Smooth muscle cell (in vitro differentiated cells): ENCODE measurements at regions not wholly inside any gene's neighbourhood (a gene's known extent, or its start where the extent isn't known, plus 50 kb on each side); places are given as distances from the start of the nearest gene placed in this dataset.

ENCODE experiments used
- DNase-seq: peaks from one replicate; lab custom pipeline; 2025; ENCODE audit not compliant: unreplicated experiment; lab: John Stamatoyannopoulos, UW
- H2AFZ ChIP-seq: fragments of 200-600 bp; sonication (generic); 2 replicates; pipeline ENCODE4 v1.6.0; 2016; ENCODE audit warnings: antibody characterized with exemption, low read depth, mild to moderate bottlenecking
- H3F3A ChIP-seq: fragments of 200-600 bp; sonication (generic); 2 replicates; pipeline ENCODE4 v1.6.0; 2017; ENCODE audit warnings: antibody characterized with exemption, low read depth
- H3K27ac ChIP-seq: fragments of 200-600 bp; sonication (generic); 2 replicates; pipeline ENCODE4 v1.5.1; 2016; ENCODE audit warnings: low read depth, mild to moderate bottlenecking
- H3K27me3 ChIP-seq: fragments of 200-600 bp; sonication (generic); 2 replicates; pipeline ENCODE4 v1.6.1; 2016; ENCODE audit warnings: low read depth, mild to moderate bottlenecking
- H3K36me3 ChIP-seq: fragments of 200-600 bp; sonication (generic); 2 replicates; pipeline ENCODE4 v1.5.1; 2016; ENCODE audit warnings: low read depth
- H3K4me1 ChIP-seq: fragments of 200-600 bp; sonication (generic); 2 replicates; pipeline ENCODE4 v1.5.1; 2016; ENCODE audit warnings: low read depth
- H3K4me2 ChIP-seq: fragments of 200-600 bp; sonication (generic); 2 replicates; pipeline ENCODE4 v1.6.0; 2016; ENCODE audit warnings: mild to moderate bottlenecking
- H3K4me3 ChIP-seq: fragments of 200-600 bp; sonication (generic); 2 replicates; pipeline ENCODE4 v1.5.1; 2016; ENCODE audit warnings: mild to moderate bottlenecking
- H3K79me2 ChIP-seq: fragments of 200-600 bp; sonication (generic); 2 replicates; pipeline ENCODE4 v1.6.0; 2016; ENCODE audit warnings: low read depth, mild to moderate bottlenecking
- H3K9ac ChIP-seq: fragments of 200-600 bp; sonication (generic); 2 replicates; pipeline ENCODE4 v1.6.0; 2016; ENCODE audit warnings: low read depth
- H3K9me3 ChIP-seq: fragments of 200-600 bp; sonication (generic); replicated peaks from 2 replicates; pipeline ENCODE4 v1.5.1; 2016; ENCODE audit warnings: low read depth
- H4K20me1 ChIP-seq: fragments of 200-600 bp; sonication (generic); 2 replicates; pipeline ENCODE4 v1.6.0; 2016; ENCODE audit warnings: low read depth
- CTCF ChIP-seq: fragments of 200-600 bp; sonication (generic); IDR thresholded peaks from 2 replicates; pipeline ENCODE4 v1.5.1; 2017; ENCODE audit warnings: borderline replicate concordance, mild to moderate bottlenecking, antibody characterized with exemption; ENCODE audit not compliant: insufficient read depth, poor library complexity, severe bottlenecking
- WGBS: methylation state at CpG from one replicate; pipeline ENCODE4 v1.1.7; 2016; ENCODE audit warnings: low lambda C conversion rate; 5-methylcytosine and 5-hydroxymethylcytosine counted together

GRCh38 chr16:86383488-86384262 is 126.7 kb upstream of the FOXF1 start:
- Histone ChIP-seq H3K27ac (peak overlapping the region; percentile 33), H3F3A (no peaks in the 10 kb centered on the region), H3K9ac (no peak overlapping the region), H3K27me3 (no peaks in the 10 kb centered on the region), H3K4me1 (no peaks in the 10 kb centered on the region), H2AFZ (no peak overlapping the region), H3K4me3 (no peak overlapping the region), H3K36me3 (no peaks in the 10 kb centered on the region), H3K79me2 (no peaks in the 10 kb centered on the region), H3K9me3 (no peaks in the 10 kb centered on the region), H4K20me1 (no peaks in the 10 kb centered on the region), H3K4me2 (peak overlapping the region; percentile 42)
- no peak for TF ChIP-seq CTCF
- no peak for DNase-seq
- WGBS: 43% methylated on average over 7 of the region's 7 CpGs

GRCh38 chr16:86384263-86384649 is 126.1 kb upstream of the FOXF1 start:
- H4K20me1 ChIP-seq: no peaks in the 10 kb centered on the region
- no peak overlapping the region for H3K4me3 ChIP-seq
- no peak overlapping the region for H2AFZ ChIP-seq
- H3K27ac ChIP-seq: peak overlapping the region; percentile 33
- no peak for DNase-seq
- no peaks in the 10 kb centered on the region for H3F3A ChIP-seq
- H3K4me1 ChIP-seq: no peaks in the 10 kb centered on the region
- no peaks in the 10 kb centered on the region for H3K27me3 ChIP-seq
- TF ChIP-seq CTCF: no peak
- no peaks in the 10 kb centered on the region for H3K36me3 ChIP-seq
- 83% methylated on average over 9 of the region's 9 CpGs for WGBS
- no peak overlapping the region for H3K9ac ChIP-seq
- no peaks in the 10 kb centered on the region for H3K79me2 ChIP-seq
- no peaks in the 10 kb centered on the region for H3K9me3 ChIP-seq
- peak overlapping the region; percentile 42 for H3K4me2 ChIP-seq

- no peak for DNase-seq
- Histone ChIP-seq H3K4me1 (no peaks in the 10 kb centered on the region), H3K9me3 (no peaks in the 10 kb centered on the region), H3K9ac (no peak overlapping the region), H3K27ac (no peak overlapping the region), H3K36me3 (no peaks in the 10 kb centered on the region), H2AFZ (no peak overlapping the region), H3K79me2 (no peaks in the 10 kb centered on the region), H3K4me2 (no peak overlapping the region), H3F3A (peaks cover 3% of the 10 kb centered on the region), H3K27me3 (no peaks in the 10 kb centered on the region), H3K4me3 (no peak overlapping the region), H4K20me1 (no peaks in the 10 kb centered on the region)
- 96% methylated on average over 9 of the region's 10 CpGs for WGBS
- no peak for TF ChIP-seq CTCF
Observed at GRCh38 chr16:86384980-86385379, 125.3 kb upstream of the FOXF1 start.
